NCI-H69 (cell line): ENCODE measurements at regions not wholly inside any gene's neighbourhood (a gene's known extent, or its start where the extent isn't known, plus 50 kb on each side); places are given as distances from the start of the nearest gene placed in this dataset.
"Not testable (repeated sequence)": the region's sequence is repeated elsewhere in the genome, so short reads cannot be mapped to it uniquely, and the experiment has no call there.

Experiments
- DNase-seq: peaks from one replicate; lab custom pipeline; 2025; lab: John Stamatoyannopoulos, UW

- DNase-seq, result peak; percentile 2
Observed at GRCh38 chr2:57437077-57437476, 609.5 kb upstream of the VRK2 start.

GRCh38 chr2:57440437-57440836, 606.2 kb upstream of the VRK2 start:
- no peak for DNase-seq

- no peak for DNase-seq
Observed at GRCh38 chr2:57443086-57443485, 603.5 kb upstream of the VRK2 start.

- DNase-seq, result peak; percentile 2
Observed at GRCh38 chr2:57443973-57444521, 602.6 kb upstream of the VRK2 start.

GRCh38 chr2:57444752-57445430, 601.7 kb upstream of the VRK2 start:
- no peak for DNase-seq

- no peak for DNase-seq
Observed at GRCh38 chr2:57448816-57449215, 597.8 kb upstream of the VRK2 start.

GRCh38 chr2:57450170-57450569, 596.4 kb upstream of the VRK2 start:
- no peak for DNase-seq

GRCh38 chr2:57452634-57453033, 594.0 kb upstream of the VRK2 start:
- no peak for DNase-seq

GRCh38 chr2:57453945-57454344, 592.7 kb upstream of the VRK2 start:
- peak; percentile 3 for DNase-seq

GRCh38 chr2:57460396-57461276, 586.0 kb upstream of the VRK2 start:
- DNase-seq, result peak; percentile 36

- DNase-seq, result peak; percentile 17
Observed at GRCh38 chr2:57461624-57462023, 585.0 kb upstream of the VRK2 start.

GRCh38 chr2:57465067-57465466, 581.5 kb upstream of the VRK2 start:
- no peak for DNase-seq

- no peak for DNase-seq
Observed at GRCh38 chr2:57465967-57466366, 580.6 kb upstream of the VRK2 start.

GRCh38 chr2:57475391-57475790, 571.2 kb upstream of the VRK2 start:
- DNase-seq, result no peak

- no peak for DNase-seq
Observed at GRCh38 chr2:57479981-57480380, 566.6 kb upstream of the VRK2 start.

GRCh38 chr2:57488061-57488460, 558.5 kb upstream of the VRK2 start:
- no peak for DNase-seq

- no peak for DNase-seq
Observed at GRCh38 chr2:57490741-57491140, 555.9 kb upstream of the VRK2 start.

GRCh38 chr2:57491213-57491612, 555.4 kb upstream of the VRK2 start:
- no peak for DNase-seq

GRCh38 chr2:57493966-57494365, 552.6 kb upstream of the VRK2 start:
- not testable (repeated sequence) for DNase-seq

- DNase-seq, result peak; percentile 61
Observed at GRCh38 chr2:57497489-57498096, 549.0 kb upstream of the VRK2 start.

- DNase-seq, result no peak
Observed at GRCh38 chr2:57504787-57505186, 541.8 kb upstream of the VRK2 start.

GRCh38 chr2:57509189-57509588, 537.4 kb upstream of the VRK2 start:
- DNase-seq, result peak; percentile 1

GRCh38 chr2:57510704-57511103, 535.9 kb upstream of the VRK2 start:
- no peak for DNase-seq
